Globus pallidus (tissue), 1 donor: ENCODE measurements at regions not wholly inside any gene's neighbourhood (a gene's known extent, or its start where the extent isn't known, plus 50 kb on each side); places are given as distances from the start of the nearest gene placed in this dataset.
"Not testable (repeated sequence)": the region's sequence is repeated elsewhere in the genome, so short reads cannot be mapped to it uniquely, and the experiment has no call there.

ENCODE experiments used
- DNase-seq: peaks from one replicate; pipeline ENCODE4 v3.0.0-alpha.2; 2015; ENCODE audit warnings: low spot score

DNA sequence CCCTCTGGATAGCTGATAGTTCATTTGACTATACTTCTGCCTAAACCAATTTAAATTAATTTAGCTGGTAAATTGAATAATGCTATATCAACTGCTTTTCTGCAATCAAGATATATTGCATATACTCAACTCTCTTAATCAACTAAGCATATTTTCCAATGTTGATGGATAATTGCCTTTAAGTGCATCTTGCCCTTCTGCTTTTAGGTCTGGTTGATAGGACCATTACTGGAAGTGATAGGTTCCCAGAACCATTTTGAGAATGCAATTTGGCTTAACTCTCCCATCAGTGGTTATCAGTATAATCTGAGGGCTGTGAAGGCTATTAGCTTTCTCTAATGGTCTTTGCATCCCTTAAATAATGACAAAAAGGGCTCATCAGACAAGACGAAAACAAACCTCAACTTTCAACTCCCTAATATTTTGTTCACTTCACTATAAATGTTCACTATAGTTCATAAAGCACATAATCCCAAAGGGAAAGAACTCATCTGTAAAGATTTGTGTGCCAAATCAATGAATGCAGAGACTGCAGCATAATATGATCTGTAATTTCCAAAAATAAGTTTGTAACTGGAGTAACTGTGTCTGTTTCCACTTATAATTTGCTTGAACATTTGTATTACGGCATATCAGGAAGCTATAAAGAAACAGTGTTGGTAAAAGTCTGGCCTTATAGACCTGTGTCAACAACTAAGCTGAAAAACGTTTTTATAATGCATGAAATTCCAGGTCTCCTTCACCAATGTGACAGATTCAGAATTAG is 273.6 kb downstream of the FBXO8 start:
- DNase-seq = no peak

DNA sequence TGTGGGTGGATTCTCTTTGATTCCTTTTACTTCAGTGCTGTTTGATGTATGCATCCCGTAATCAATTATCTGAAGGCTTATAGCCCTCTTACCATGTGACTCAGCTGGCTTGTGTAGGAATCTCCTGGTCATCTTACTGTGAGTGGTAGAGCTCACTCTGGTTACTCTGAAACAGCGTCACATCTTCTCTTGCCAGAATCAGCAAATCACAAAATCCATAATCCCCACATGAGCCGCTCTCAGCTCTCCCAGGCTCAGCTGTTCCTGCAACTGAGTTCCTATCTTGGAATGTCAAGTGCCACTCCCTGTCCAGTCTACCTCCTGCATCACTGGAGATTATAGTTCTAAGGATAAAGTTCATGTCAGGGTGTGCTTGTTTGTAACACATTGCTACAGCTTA is 278.0 kb downstream of the FBXO8 start:
- no peak for DNase-seq

DNA sequence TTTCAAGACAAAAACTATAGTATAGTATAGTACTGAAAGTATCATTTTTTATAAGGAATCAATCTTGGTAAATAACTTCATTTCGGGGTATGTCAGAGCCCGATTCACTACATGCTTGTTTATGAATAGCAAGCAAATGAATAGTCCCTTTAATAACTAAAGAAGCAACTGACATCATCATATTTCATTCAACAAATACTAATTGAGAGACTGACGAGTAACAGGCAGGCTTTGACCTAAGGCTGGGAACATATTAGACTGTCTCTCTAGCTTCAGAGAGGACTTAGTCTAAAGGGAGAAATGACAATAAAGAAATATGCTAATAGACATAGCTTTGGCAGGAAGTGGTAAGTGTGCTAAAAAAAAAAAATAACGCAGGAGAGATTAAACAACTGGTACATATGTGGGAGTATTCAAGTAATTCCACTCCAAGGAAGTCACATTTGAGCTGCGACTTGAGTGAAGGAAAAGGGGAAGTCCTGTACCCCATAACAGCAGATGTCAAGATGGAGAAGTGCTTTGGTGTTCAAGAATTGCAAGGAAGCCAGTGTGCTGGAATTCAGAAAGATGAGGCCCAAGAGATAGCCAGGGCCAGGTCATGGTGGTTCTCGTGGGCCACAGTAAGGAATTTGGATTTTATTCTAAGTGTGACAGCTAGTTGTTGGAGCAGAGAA is 284.9 kb downstream of the FBXO8 start:
- DNase-seq = no peak

DNA sequence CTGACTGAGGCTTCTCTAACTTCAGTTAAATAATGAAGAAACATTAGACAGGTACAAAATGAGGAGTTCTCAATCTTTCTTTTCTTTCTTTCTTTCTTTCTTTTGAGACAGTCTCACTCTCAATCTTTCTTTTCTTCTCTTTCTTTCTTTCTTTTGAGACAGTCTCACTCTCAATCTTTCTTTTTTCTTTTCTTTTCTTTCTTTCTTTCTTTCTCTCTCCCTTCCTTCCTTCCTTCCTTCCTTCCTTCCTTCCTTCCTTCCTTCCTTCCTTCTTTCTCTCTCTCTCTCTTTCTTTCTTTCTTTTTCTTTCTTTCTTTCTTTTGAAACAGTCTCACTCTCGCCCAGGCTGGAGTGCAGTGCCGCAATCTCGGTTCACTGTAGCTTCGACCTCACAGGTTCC is 287.7 kb downstream of the FBXO8 start:
- not testable (repeated sequence) for DNase-seq

DNA sequence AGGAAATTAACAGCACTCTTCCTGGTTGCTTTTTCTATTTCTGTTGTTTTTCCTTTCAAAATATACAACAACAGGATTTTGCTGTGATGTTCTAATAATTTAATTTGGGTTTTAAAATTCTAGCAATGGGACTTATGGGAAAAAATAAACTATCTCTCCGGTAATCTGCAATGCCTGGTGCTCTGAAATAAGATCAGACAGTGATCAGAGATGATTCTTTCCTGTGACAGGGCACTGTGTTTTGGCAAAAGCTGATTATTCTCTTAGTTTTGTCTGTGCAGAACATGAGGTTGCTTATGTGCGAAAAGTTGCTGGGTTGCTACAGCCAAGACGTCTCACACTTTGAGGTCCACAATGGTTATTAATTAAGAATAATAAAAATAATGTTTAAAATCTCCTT is 291.7 kb downstream of the FBXO8 start:
- DNase-seq = no peak

DNA sequence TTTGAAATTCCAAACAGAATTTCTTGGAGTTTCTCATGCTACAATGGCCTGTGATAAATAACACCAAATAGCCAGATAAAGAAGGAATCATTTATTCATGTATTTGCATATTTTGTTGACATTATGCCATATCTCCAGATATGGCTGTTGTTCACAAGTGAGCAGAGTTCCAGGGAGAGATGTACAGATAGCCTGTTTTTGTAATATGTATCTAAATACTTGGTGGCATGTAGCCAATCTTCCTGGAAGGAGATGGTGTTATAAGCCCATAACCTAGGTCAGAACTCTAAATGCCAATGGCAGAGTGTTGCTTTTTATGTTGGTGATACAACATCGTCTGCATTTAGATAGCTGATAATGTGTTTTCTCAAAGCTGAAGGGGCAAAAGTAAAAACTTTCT is 292.2 kb downstream of the FBXO8 start:
- DNase-seq = no peak

DNA sequence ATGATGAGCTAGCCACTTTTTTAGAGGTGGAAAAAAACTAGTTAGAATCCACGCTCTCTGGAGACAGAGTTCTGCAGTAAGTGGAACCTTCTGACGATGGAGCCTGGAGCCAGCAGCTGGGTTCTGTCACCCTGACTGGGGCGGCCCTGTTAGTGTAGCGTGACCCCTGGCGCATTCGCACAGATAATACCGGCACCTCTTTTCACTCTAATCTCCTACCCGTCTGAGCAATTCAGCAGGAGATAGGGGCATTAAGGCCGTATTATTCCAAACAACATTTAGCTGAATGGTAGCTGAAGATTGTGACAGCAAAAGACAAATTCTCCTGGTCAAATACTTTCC is 292.6 kb downstream of the FBXO8 start:
- no peak for DNase-seq

DNA sequence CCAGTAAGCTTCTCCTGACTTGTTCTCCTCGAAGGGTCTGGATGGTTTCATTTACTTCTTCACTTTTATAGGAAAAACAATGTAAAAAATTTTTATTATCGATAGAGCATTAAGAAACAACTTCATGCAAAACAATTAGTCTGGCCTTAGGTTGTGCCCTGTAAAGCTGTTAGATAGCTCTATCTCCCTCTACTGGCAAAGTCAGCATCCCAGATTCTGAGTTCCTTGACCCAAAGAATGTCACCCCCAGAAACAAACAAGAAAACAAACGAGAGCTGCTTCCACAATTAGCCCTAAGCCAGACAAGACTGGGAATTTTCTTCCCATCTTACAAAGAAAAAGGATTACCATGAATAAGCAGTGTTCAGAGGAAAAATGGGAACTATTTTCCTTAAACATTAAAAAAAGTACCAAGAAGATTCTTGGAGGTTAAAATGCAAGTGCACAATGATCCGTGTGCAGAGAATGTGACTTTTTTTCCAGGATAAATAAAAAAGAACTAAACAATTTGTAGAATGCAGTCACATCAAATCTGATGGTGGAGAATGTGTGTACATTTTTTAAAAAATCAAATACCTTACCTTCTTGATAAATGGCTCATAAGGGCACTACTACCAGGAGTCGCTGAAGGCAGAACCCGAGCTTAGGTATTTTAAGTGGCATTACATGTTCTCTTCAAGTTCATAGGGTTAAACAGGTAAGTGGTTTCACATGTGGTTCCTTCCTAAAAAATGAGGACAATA is 293.2 kb downstream of the FBXO8 start:
- DNase-seq = peak; percentile 12

DNA sequence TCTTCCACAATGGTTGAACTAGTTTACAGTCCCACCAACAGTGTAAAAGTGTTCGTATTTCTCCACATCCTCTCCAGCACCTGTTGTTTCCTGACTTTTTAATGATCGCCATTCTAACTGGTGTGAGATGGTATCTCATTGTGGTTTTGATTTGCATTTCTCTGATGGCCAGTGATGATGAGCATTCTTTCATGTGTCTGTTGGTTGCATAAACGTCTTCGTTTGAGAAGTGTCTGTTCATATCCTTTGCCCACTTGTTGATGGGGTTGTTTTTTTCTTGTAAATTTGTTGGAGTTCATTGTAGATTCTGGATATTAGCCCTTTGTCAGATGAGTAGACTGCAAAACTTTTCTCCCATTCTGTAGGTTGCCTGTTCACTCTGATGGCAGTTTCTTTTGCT is 319.9 kb downstream of the FBXO8 start:
- not testable (repeated sequence) for DNase-seq

DNA sequence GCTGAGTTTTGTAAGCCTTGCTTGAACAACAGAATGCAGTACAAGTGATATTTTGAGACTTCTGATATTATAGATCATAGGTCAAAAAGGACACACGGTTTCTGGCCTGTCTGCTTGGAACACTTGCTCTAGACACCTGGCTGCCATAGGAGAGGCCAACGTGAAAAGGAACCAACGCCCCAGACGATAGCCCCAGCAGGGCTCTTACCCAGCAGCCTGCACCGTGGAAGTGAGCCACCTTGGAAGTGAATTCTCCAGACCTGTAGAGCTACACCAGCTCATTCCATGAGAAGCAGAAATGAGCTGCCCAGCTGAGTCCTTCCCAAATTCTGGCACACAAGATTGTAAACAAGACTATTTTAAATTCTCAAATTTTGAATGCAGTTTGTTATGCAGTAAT is 323.1 kb downstream of the FBXO8 start:
- DNase-seq = no peak

DNA sequence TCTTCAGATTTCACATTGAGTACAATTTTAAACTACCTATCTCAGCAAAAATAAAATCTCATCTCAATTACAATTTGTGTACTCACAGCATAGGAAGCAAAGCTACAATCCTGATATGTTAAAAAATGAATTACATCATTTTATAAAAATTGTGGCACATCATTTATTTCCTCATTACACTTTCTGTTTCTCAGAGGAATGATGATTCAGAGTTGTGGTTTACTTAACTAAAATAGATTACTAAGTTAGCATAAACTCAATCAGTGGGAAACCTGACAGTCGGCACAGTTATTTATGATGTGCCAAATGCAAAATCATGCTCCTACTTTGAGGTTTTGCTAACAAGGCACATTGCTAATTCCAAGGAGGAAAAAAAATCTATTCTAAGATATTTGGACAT is 325.0 kb downstream of the FBXO8 start:
- no peak for DNase-seq

DNA sequence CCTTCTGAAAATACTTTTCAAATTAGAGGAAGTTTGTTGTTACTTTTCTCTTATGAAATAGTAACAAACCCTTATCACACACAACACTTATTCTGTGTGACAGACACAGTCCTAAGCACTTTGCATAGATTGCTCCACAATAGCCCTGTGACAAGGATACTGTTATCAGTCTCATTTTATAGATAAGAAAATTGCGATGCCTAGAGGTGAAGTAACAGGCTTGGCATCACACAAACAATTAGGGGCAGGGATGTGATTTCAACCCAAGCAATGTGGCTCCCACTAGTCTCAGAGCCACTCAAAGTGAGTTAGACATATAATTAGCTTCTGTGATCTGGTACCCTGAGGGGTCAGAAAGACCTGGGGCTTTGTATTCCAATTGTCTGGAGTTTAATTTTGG is 339.9 kb downstream of the FBXO8 start:
- DNase-seq = no peak

DNA sequence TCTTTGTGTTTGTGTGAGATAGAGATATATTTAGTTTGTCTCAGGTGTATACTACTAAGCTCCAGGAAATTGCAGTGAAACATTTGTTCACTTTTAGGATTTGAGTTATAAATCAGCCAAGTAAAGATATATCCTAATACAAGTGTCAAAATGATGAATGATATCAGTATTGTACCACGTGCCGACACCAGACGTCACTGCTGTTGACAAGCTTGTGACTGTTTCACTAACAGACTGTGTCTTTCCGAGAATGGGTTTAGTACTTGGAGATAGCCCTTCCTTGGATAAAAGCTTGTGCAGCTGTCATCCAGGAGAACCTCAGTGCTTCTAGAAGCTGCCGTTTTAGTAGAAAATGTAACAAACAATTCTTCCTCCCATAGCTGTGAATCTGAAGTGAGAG is 343.3 kb downstream of the FBXO8 start:
- DNase-seq = no peak

DNA sequence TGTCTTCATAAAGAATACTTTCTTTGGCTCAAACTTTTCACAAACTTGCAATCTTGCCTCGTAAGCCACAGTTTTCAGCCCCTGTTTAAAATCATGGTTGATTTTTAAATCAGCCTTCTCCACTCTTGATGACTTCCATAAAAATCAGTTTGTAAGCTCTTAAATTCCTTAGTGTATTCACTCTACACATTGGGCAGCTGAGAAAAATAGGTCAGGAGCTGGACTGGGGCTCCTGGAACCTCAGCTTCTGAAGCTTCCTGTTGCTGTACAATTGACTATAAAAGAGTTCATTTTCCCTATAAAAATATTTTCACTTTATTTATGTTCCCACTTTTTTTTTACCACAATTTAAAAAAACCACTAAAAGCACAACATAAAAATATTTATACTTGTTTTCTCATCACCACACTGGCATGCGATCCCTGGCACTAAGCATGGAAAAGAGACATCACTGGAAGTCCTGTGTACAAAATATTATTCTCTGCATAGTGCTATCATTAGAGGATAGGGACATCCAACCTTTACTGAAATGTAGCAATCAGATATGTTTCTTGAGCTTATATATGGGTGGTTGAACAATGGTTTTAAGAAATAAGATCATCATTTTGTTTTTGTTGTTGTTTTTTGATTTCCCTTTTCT is 345.7 kb downstream of the FBXO8 start:
- DNase-seq = no peak

DNA sequence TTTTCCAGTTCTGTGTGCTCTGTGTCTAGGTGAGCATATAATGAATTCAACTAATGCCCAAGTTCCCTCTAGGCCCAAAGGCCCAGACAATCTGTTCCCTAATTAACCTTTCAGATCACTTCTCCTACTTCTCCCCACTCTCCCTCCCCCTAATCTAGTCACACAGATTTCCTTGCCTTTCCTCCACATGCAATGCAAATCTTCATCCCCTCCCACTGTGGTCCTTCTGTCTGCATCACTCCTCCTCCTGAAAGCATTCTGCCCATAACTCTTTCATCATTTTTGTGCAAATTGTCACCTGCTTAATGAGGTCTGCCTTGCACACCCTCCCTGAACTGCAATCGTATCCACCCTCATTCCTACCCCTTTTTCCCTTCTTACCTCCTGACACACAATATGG is 346.6 kb downstream of the FBXO8 start:
- DNase-seq = no peak

DNA sequence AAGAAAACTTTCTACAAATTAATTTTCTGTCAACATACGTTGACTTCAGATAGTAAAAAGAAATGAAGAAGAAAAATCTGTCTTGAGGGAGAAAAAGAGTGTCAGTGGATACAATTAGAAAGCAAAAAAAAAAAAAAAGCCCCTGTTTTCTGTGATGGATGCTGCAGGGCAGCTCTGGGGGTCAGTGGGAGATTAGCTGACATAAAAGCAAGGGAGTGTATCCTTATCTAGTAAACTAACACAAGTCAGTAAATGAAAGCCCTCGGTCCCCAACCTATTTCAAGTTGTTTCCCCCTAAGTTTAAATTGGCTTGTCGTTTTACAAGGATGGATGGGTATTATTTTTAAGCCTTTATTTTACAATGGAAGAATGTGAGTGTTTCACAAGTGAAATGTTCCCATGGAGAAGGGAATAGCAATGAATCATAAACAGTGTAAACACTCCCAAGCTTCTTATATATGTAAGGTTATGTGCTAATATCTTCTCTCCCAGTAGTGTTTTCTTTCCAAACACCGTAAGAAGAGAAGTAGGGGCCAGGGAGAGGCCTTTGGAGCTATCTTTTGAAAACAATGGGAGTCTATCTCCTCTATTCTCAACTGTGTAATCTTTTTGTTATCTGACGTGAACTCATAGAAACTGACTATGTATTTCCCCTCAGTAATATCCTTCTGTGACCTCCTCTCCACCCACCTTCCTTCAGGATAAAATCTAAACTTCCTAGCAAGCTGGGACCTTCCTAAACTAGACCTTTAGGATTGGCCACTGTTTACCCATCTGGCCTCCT is 347.7 kb downstream of the FBXO8 start:
- DNase-seq = no peak

DNA sequence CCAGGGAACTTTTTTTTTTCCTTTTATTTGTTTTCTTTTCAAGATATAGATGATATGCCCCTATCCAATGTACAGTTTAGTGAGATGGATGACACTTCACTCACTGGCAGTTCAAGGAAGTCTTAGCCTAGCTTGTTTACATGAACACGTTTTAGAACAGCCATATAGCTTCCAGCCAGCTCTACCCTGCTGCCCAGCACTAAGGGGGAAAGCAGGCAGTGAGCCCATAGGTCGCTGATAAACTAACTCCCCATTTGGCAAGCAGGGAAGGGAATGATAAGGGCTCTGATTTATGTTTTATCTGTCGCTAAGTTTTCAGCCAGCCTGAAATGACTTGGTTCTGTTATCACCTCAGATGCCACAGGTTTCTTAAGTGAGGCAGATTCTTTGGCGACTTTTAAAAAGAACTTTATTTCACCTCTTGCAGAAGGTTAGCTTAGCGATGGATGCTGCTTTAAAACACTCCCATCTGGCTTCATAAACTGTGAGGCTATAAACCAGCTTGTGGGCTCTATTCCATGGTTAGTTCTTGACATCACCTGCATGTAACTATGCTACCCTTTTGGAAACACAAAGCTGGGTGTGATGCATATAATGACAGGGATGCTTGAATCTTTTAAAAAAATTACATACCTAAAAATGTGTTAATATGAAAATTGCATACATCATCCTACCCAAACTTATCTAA is 348.4 kb downstream of the FBXO8 start:
- no peak for DNase-seq

DNA sequence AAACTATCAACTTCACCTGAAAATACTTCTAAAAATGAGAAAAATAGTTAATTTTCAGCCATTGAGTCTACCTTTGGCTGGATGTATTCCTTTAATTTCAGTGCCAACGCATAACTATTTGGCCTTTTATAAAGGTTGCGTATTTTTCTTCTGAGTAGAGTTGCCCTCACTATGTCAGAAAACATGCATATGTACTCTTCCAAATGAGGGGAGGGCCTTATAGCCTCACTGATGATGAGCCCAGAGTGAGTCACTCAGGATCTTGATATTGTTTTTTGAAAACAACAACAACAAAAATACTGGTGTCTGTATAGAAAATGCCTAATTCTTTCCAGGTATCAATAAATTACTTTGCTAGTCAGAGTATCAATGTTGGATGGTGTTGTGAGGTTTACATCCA is 349.3 kb downstream of the FBXO8 start:
- no peak for DNase-seq

DNA sequence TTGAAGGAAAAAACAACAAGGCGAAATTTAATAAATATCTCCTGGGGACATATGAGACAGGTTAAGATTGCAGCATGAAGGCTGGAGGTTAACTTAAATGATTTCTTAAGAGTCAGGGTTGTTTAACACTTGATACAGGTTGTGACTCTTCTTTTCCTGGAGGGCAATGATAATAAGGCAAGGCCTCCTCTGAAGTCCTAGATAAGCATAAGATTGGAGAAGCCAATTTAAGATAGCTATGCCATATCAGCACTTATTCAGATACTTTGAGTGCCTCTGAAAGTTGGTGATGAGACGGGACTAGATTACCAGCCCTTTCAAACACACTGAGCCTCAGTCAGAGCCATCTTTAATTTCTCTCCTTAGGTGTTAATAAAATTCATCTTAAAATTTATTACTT is 350.8 kb downstream of the FBXO8 start:
- no peak for DNase-seq

DNA sequence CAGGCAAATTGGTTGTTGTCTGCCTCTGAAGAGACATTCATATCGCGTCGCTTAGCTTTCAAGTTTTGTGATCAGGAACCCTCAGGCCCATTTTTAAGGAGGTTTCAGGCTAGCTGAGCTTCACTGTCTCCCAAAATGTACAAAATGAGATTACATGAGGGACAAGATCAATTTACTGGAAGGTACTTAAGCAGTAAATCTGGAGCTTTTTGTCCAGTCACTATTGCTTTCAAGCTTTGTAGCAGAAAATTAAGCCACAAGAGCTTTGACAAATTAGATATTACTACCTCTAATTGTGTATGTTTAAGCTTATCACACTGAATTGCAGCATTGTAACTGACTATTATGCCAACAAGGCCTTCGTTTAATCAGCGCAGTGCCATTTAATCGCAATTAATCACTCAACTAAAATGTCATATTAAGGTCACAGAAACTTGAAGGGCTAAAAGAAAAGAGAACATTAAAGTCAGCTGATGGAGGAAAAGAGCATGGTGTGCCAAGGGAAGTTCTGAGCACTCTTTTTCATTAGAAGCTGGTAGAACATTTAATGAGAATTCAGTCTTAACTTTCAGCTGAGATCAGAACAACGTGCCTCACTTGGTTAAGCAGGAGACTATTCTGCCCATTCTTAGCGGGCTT is 353.0 kb downstream of the FBXO8 start:
- DNase-seq = no peak

DNA sequence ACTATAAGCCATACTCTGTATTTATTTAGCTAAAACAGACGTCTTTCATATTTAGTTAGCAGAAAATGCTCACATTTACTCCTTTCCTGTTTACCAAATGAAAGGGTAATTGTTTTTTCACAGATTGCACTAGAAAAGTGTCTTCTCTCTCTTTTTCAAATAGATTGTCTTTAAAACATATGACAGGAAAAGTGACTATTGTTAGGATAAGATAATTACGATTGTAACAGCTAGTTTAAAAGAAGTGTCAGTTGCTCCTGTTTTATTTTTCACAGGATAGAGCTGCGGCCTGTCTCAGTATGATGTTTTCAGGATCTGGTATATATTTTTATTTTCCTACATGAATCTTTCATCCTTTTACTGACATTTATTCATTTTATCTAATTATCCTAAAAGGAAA is 353.5 kb downstream of the FBXO8 start:
- DNase-seq = no peak
